KG1 (cell line): ENCODE measurements at regions not wholly inside any gene's neighbourhood (a gene's known extent, or its start where the extent isn't known, plus 50 kb on each side); places are given as distances from the start of the nearest gene placed in this dataset.
"Not testable (repeated sequence)": the region's sequence is repeated elsewhere in the genome, so short reads cannot be mapped to it uniquely, and the experiment has no call there.

Experiments
- DNase-seq: peaks from one replicate; lab custom pipeline; 2025; lab: John Stamatoyannopoulos, UW

- DNase-seq, result no peak
Observed at GRCh38 chr7:356691-357462, 66.9 kb downstream of the FOXL3 start.

- DNase-seq, result no peak
Observed at GRCh38 chr7:357531-358209, 67.7 kb downstream of the FOXL3 start.

- DNase-seq, result no peak
Observed at GRCh38 chr7:358352-358751, 68.4 kb downstream of the FOXL3 start.

- no peak for DNase-seq
Observed at GRCh38 chr7:359226-359765, 69.3 kb downstream of the FOXL3 start.

- no peak for DNase-seq
Observed at GRCh38 chr7:359766-360361, 69.9 kb downstream of the FOXL3 start.

- no peak for DNase-seq
Observed at GRCh38 chr7:360454-361100, 70.6 kb downstream of the FOXL3 start.

GRCh38 chr7:361182-361581 lies 71.2 kb downstream of the FOXL3 start:
- not testable (repeated sequence) for DNase-seq

- DNase-seq, result no peak
Observed at GRCh38 chr7:361680-362401, 71.9 kb downstream of the FOXL3 start.

- DNase-seq, result no peak
Observed at GRCh38 chr7:362402-363096, 72.6 kb downstream of the FOXL3 start.

- DNase-seq, result no peak
Observed at GRCh38 chr7:363626-364025, 73.7 kb downstream of the FOXL3 start.

- no peak for DNase-seq
Observed at GRCh38 chr7:364536-364935, 74.6 kb downstream of the FOXL3 start.

GRCh38 chr7:365593-365992 lies 75.6 kb downstream of the FOXL3 start:
- no peak for DNase-seq

GRCh38 chr7:366161-366803 lies 76.3 kb downstream of the FOXL3 start:
- peak; percentile 60 for DNase-seq

- no peak for DNase-seq
Observed at GRCh38 chr7:367351-367901, 77.5 kb downstream of the FOXL3 start.

GRCh38 chr7:368651-369475 lies 78.9 kb downstream of the FOXL3 start:
- no peak for DNase-seq

GRCh38 chr7:369476-370258 lies 79.7 kb downstream of the FOXL3 start:
- no peak for DNase-seq

- DNase-seq, result no peak
Observed at GRCh38 chr7:370259-370625, 80.3 kb downstream of the FOXL3 start.

GRCh38 chr7:370775-371118 lies 80.8 kb downstream of the FOXL3 start:
- no peak for DNase-seq
